Glutamatergic neuron (in vitro differentiated cells): ENCODE measurements at regions not wholly inside any gene's neighbourhood (a gene's known extent, or its start where the extent isn't known, plus 50 kb on each side); places are given as distances from the start of the nearest gene placed in this dataset.

Source experiments
- DNase-seq: peaks from one replicate; pipeline ENCODE4 v3.0.0; 2022
- H3K27ac Mint-ChIP-seq: one replicate; pipeline ENCODE4 v1.8.0; 2020; ENCODE audit warnings: mild to moderate bottlenecking, mixed read lengths, inconsistent platforms; ENCODE audit not compliant: unreplicated experiment
- H3K27me3 Mint-ChIP-seq: one replicate; pipeline ENCODE4 v1.8.0; 2020; ENCODE audit warnings: mild to moderate bottlenecking, moderate library complexity, mixed read lengths, inconsistent platforms; ENCODE audit not compliant: unreplicated experiment
- H3K36me3 Mint-ChIP-seq: one replicate; pipeline ENCODE4 v1.8.0; 2020; ENCODE audit warnings: mild to moderate bottlenecking, mixed read lengths, inconsistent platforms; ENCODE audit not compliant: unreplicated experiment
- H3K4me1 Mint-ChIP-seq: one replicate; pipeline ENCODE4 v1.8.0; 2020; ENCODE audit warnings: mild to moderate bottlenecking, low read depth, mixed read lengths, inconsistent platforms; ENCODE audit not compliant: unreplicated experiment
- H3K4me3 Mint-ChIP-seq: one replicate; pipeline ENCODE4 v1.8.0; 2020; ENCODE audit warnings: mild to moderate bottlenecking, mixed read lengths, inconsistent platforms; ENCODE audit not compliant: unreplicated experiment
- H3K9me3 Mint-ChIP-seq: one replicate; pipeline ENCODE4 v1.8.0; 2020; ENCODE audit warnings: mild to moderate bottlenecking, moderate library complexity, mixed read lengths, inconsistent platforms; ENCODE audit not compliant: unreplicated experiment
- TF ChIP-seq, protein P1 (sequence below): fragments of 200-600 bp; sonication (generic); IDR thresholded peaks from one replicate; pipeline ENCODE4 v1.5.0; 2021; ENCODE audit not compliant: partially characterized antibody, unreplicated experiment

DNA sequence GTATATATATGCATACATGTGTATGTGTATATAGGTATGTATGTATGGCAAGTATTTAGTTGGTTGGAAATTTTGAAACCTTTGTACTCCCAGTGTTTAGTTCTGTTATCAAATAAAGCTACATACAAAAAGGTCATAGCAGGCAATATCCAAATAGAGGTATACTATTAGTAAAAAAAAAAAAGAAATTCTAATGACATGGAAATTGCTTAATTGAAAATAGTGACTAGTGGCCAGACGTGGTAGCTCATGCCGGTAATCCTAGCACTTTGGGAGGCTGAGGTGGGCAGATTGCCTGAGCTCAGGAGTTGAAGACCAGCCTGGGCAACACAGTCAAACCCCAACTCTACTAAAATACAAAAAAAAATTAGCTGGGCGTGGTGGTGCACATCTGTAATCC lies 351.6 kb upstream of the NR5A2 start:
- Mint-ChIP-seq H3K4me3 (no peak overlapping the region), H3K4me1 (no peaks in the 10 kb centered on the region), H3K27ac (no peak overlapping the region), H3K9me3 (no peaks in the 10 kb centered on the region), H3K36me3 (no peaks in the 10 kb centered on the region), H3K27me3 (no peaks in the 10 kb centered on the region)
- TF ChIP-seq, protein P1, sequence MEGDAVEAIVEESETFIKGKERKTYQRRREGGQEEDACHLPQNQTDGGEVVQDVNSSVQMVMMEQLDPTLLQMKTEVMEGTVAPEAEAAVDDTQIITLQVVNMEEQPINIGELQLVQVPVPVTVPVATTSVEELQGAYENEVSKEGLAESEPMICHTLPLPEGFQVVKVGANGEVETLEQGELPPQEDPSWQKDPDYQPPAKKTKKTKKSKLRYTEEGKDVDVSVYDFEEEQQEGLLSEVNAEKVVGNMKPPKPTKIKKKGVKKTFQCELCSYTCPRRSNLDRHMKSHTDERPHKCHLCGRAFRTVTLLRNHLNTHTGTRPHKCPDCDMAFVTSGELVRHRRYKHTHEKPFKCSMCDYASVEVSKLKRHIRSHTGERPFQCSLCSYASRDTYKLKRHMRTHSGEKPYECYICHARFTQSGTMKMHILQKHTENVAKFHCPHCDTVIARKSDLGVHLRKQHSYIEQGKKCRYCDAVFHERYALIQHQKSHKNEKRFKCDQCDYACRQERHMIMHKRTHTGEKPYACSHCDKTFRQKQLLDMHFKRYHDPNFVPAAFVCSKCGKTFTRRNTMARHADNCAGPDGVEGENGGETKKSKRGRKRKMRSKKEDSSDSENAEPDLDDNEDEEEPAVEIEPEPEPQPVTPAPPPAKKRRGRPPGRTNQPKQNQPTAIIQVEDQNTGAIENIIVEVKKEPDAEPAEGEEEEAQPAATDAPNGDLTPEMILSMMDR: peak; percentile 54
- DNase-seq: no peak

DNA sequence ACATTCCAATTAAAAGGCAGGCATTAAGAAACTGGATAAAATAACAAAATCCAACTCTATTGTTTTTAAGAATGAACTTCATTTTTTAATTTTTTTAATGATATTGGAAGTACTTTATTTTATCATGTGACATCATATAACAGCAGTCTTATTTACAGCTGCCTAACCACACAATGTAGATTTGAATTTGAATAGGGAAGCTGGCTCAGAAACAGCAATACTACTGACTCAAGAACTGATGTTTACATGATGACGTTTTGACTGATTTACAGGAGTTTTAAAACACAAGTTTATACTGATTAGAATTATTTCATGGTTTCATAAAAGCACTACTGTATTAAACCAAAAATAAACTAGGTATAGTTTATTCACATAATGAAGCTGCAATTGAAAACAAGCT lies 348.7 kb upstream of the NR5A2 start:
- no peak overlapping the region for H3K27ac Mint-ChIP-seq
- no peak overlapping the region for H3K4me3 Mint-ChIP-seq
- DNase-seq: no peak
- H3K9me3 Mint-ChIP-seq: no peaks in the 10 kb centered on the region
- H3K4me1 Mint-ChIP-seq: no peaks in the 10 kb centered on the region
- TF ChIP-seq, protein P1: no peak
- H3K36me3 Mint-ChIP-seq: no peaks in the 10 kb centered on the region
- H3K27me3 Mint-ChIP-seq: no peaks in the 10 kb centered on the region

DNA sequence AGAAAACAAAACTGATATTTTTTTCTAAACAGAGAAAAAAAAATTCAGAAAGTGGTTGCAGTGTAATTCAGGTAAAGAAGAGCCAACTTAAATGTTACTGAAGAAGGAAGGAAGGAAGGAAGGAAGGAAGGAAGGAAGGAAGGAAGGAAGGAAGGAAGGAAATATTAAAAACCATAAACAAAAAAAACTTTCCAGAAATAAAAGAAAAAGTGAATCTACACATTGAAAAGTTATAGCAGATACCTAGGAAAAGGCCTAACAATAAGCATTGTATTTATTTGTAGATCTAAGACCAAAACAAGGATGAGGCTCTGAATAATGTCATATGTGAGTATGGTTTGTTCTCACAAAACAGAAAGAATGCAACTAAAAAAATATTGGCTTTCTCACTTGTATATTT lies 345.4 kb upstream of the NR5A2 start:
- TF ChIP-seq, protein P1: no peak
- Mint-ChIP-seq H3K4me3 (no peak overlapping the region), H3K9me3 (no peaks in the 10 kb centered on the region), H3K27ac (no peak overlapping the region), H3K27me3 (no peaks in the 10 kb centered on the region), H3K4me1 (peaks cover 4% of the 10 kb centered on the region), H3K36me3 (no peaks in the 10 kb centered on the region)
- no peak for DNase-seq

DNA sequence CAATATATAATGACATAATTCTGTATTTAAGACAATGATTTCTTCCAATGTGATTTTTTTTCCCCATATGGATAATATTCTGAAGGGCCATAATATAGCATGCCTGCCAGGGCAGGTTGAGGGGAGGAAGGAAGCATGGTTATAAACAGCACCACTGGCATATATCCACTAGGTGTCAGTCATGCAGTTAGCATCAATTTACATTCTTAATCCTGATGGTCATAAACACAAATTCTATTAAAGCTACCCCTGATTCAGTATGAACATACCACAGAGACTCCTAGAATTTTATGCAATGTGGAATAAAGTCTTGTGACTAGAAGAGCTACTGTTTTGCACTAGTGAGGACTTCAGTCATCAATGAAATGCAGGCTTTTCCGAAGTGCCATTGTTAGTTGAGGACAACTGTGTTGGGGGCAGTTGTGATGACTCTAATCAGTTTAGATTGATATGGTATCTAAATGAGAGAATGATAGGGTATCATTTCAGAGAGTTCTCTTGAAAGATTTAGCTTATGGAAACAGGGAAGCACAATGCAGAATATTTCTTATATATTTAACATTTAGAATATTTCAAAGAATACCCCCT lies 342.7 kb upstream of the NR5A2 start:
- TF ChIP-seq, protein P1: peak; percentile 85
- Mint-ChIP-seq H3K4me1 (peaks cover 17% of the 10 kb centered on the region), H3K4me3 (no peak overlapping the region), H3K27ac (no peak overlapping the region), H3K9me3 (no peaks in the 10 kb centered on the region), H3K36me3 (no peaks in the 10 kb centered on the region), H3K27me3 (no peaks in the 10 kb centered on the region)
- DNase-seq: no peak

DNA sequence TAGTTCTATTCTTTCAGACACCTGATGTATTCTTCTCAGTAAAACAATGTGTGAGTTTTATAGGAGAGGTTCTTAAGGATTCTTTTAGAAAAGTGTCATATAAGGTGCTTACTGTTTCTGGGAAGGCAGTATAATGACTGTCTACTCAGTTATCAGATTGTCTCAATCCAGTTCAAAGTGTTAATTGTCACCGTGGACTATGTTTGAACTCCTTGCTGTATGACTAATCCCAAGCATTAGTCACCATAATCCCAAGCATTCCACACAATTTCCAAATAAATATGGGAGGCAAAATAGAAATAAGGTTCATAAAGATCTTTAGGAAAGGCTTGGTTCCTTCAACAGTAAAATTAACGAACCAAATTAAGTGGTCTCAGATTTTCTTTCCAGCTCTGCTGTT lies 342.1 kb upstream of the NR5A2 start:
- TF ChIP-seq, protein P1: no peak
- H3K4me3 Mint-ChIP-seq: no peak overlapping the region
- no peak for DNase-seq
- no peaks in the 10 kb centered on the region for H3K9me3 Mint-ChIP-seq
- H3K27me3 Mint-ChIP-seq: no peaks in the 10 kb centered on the region
- no peaks in the 10 kb centered on the region for H3K36me3 Mint-ChIP-seq
- H3K4me1 Mint-ChIP-seq: peaks cover 17% of the 10 kb centered on the region
- no peak overlapping the region for H3K27ac Mint-ChIP-seq
